H9 (cell line): ENCODE measurements at regions not wholly inside any gene's neighbourhood (a gene's known extent, or its start where the extent isn't known, plus 50 kb on each side); places are given as distances from the start of the nearest gene placed in this dataset.

Experiments
- DNase-seq: peaks from one replicate; pipeline ENCODE4 v3.0.0-alpha.2; 2017
- H2AFZ ChIP-seq: one replicate; pipeline ENCODE4 v1.6.1; 2013; ENCODE audit warnings: mild to moderate bottlenecking, low read length, control low read depth, moderate library complexity
- H2AK5ac ChIP-seq: 2 replicates; pipeline ENCODE4 v1.6.1; 2013; ENCODE audit warnings: low read length, control low read depth, mixed read lengths; ENCODE audit not compliant: insufficient read length
- H2BK120ac ChIP-seq: one replicate; pipeline ENCODE4 v1.6.1; 2013; ENCODE audit warnings: low read depth, mild to moderate bottlenecking, low read length, control low read depth, inconsistent platforms; ENCODE audit not compliant: poor library complexity, severe bottlenecking
- H2BK12ac ChIP-seq: 2 replicates; pipeline ENCODE4 v1.6.1; 2013; ENCODE audit warnings: low read length, control low read depth, mixed read lengths, low read depth; ENCODE audit not compliant: insufficient read length
- H2BK15ac ChIP-seq: 2 replicates; pipeline ENCODE4 v1.6.1; 2013; ENCODE audit warnings: low read depth, low read length, control low read depth
- H2BK20ac ChIP-seq: one replicate; pipeline ENCODE4 v1.6.1; 2013; ENCODE audit warnings: low read depth, mild to moderate bottlenecking, low read length, control low read depth, inconsistent platforms; ENCODE audit not compliant: poor library complexity, severe bottlenecking
- H2BK5ac ChIP-seq: 2 replicates; pipeline ENCODE4 v1.6.1; 2013; ENCODE audit warnings: low read length, control low read depth, mixed read lengths; ENCODE audit not compliant: insufficient read length
- H3K14ac ChIP-seq: 2 replicates; pipeline ENCODE4 v1.6.1; 2013; ENCODE audit warnings: low read length, control low read depth; ENCODE audit not compliant: insufficient read depth
- H3K18ac ChIP-seq: 2 replicates; pipeline ENCODE4 v1.6.1; 2013; ENCODE audit warnings: low read depth, mild to moderate bottlenecking, mixed read lengths, low read length, control low read depth; ENCODE audit not compliant: insufficient read length
- H3K23ac ChIP-seq: 2 replicates; pipeline ENCODE4 v1.6.1; 2013; ENCODE audit warnings: low read length, control low read depth, mixed read lengths, low read depth; ENCODE audit not compliant: insufficient read length
- H3K23me2 ChIP-seq: 2 replicates; pipeline ENCODE4 v1.6.1; 2013; ENCODE audit warnings: low read depth, mild to moderate bottlenecking, mixed read lengths, low read length, control low read depth; ENCODE audit not compliant: insufficient read length, poor library complexity, severe bottlenecking
- H3K27ac ChIP-seq: 2 replicates; pipeline ENCODE4 v1.5.1; 2013; ENCODE audit warnings: low read length, control low read depth, mixed read lengths, low read depth; ENCODE audit not compliant: insufficient read length
- H3K27me3 ChIP-seq: 2 replicates; pipeline ENCODE4 v1.6.1; 2013; ENCODE audit warnings: low read length, control low read depth, inconsistent platforms; ENCODE audit not compliant: insufficient read depth
- H3K4ac ChIP-seq: 2 replicates; pipeline ENCODE4 v1.6.1; 2013; ENCODE audit warnings: low read depth, mild to moderate bottlenecking, control low read depth, inconsistent platforms, low read length, moderate library complexity
- H3K4me1 ChIP-seq: 2 replicates; pipeline ENCODE4 v1.6.1; 2013; ENCODE audit warnings: low read length, control low read depth, inconsistent platforms; ENCODE audit not compliant: insufficient read depth
- H3K4me2 ChIP-seq: 2 replicates; pipeline ENCODE4 v1.6.1; 2013; ENCODE audit warnings: low read length, control low read depth, mixed read lengths; ENCODE audit not compliant: insufficient read length, insufficient read depth
- H3K56ac ChIP-seq: 2 replicates; pipeline ENCODE4 v1.6.1; 2013; ENCODE audit warnings: low read depth, mild to moderate bottlenecking, mixed read lengths, low read length, control low read depth; ENCODE audit not compliant: insufficient read length
- H3K79me1 ChIP-seq: 2 replicates; pipeline ENCODE4 v1.6.1; 2013; ENCODE audit warnings: low read depth, mild to moderate bottlenecking, moderate library complexity, low read length, control low read depth, inconsistent platforms; ENCODE audit not compliant: insufficient read depth, poor library complexity, severe bottlenecking
- H3K79me2 ChIP-seq: 2 replicates; pipeline ENCODE4 v1.6.1; 2013; ENCODE audit warnings: low read length, control low read depth, inconsistent platforms; ENCODE audit not compliant: insufficient read depth
- H3K9ac ChIP-seq: 2 replicates; pipeline ENCODE4 v1.6.1; 2013; ENCODE audit warnings: low read length, control low read depth, mixed read lengths; ENCODE audit not compliant: insufficient read length; ENCODE audit errors: extremely low read depth
- H3K9me3 ChIP-seq: one replicate; pipeline ENCODE4 v1.6.1; 2013; ENCODE audit warnings: low read depth, low read length, inconsistent platforms; ENCODE audit not compliant: control insufficient read depth
- H3T11ph ChIP-seq: one replicate; pipeline ENCODE4 v1.6.1; 2013; ENCODE audit warnings: mild to moderate bottlenecking, low read length, control low read depth, inconsistent platforms
- H4K20me1 ChIP-seq: one replicate; pipeline ENCODE4 v1.6.1; 2013; ENCODE audit not compliant: control insufficient read depth, insufficient read length, insufficient read depth
- H4K5ac ChIP-seq: 2 replicates; pipeline ENCODE4 v1.6.1; 2013; ENCODE audit warnings: low read depth, mild to moderate bottlenecking, mixed read lengths, low read length, control low read depth; ENCODE audit not compliant: insufficient read length
- H4K8ac ChIP-seq: replicated peaks from 2 replicates; pipeline ENCODE4 v1.6.1; 2013; ENCODE audit warnings: low read length, control low read depth, mixed read lengths, low read depth; ENCODE audit not compliant: insufficient read length
- H4K91ac ChIP-seq: 2 replicates; pipeline ENCODE4 v1.6.1; 2013; ENCODE audit warnings: low read depth, mild to moderate bottlenecking, moderate library complexity, mixed read lengths, low read length, control low read depth; ENCODE audit not compliant: insufficient read length
- H3K27ac Mint-ChIP-seq, 3 experiments: 2 replicates in 2 of 3; 3 replicates in 1 of 3; pipeline ENCODE4 v1.8.0; 2020 to 2021; ENCODE audit warnings: mixed read lengths in 3 of 3, mild to moderate bottlenecking in 1 of 3, moderate library complexity in 1 of 3
- H3K27me3 Mint-ChIP-seq: 2 replicates; pipeline ENCODE4 v1.8.0; 2021; ENCODE audit warnings: low read depth, mild to moderate bottlenecking, moderate library complexity, mixed read lengths
- H3K36me3 Mint-ChIP-seq, 3 experiments: 2 replicates in 2 of 3; 3 replicates in 1 of 3; pipeline ENCODE4 v1.8.0; 2020 to 2021; ENCODE audit warnings: low read depth in 3 of 3, mixed read lengths in 3 of 3; ENCODE audit not compliant: insufficient read depth in 1 of 3
- H3K4me1 Mint-ChIP-seq, 2 experiments: 2 replicates each; pipeline ENCODE4 v1.8.0; 2020; ENCODE audit warnings: mixed read lengths in 2 of 2
- H3K4me3 Mint-ChIP-seq, 2 experiments: 2 replicates in 1 of 2; 3 replicates in 1 of 2; pipeline ENCODE4 v1.8.0; 2020 to 2021; ENCODE audit warnings: mild to moderate bottlenecking in 2 of 2, mixed read lengths in 2 of 2, moderate library complexity in 1 of 2
- H3K9me3 Mint-ChIP-seq, 2 experiments: 2 replicates in 1 of 2; 3 replicates in 1 of 2; pipeline ENCODE4 v1.8.0; 2020; ENCODE audit warnings: mild to moderate bottlenecking in 2 of 2, mixed read lengths in 2 of 2, moderate library complexity in 1 of 2
- WGBS: extraction: QIAGEN DNeasy Blood & Tissue Kit; methylation state at CpG from one replicate; pipeline ENCODE4 v1.1.7; 2013; ENCODE audit warnings: missing lambda C conversion rate, low lambda C conversion rate, mixed read lengths; ENCODE audit not compliant: insufficient read length; ENCODE audit errors: extremely low coverage; 5-methylcytosine and 5-hydroxymethylcytosine counted together
- TF ChIP-seq, protein P1 (sequence below): fragments of 200-600 bp; sonication (generic); conservative IDR thresholded peaks from 3 replicates; pipeline ENCODE4 v1.8.0; 2021; ENCODE audit warnings: antibody characterized with exemption, mild to moderate bottlenecking

DNA sequence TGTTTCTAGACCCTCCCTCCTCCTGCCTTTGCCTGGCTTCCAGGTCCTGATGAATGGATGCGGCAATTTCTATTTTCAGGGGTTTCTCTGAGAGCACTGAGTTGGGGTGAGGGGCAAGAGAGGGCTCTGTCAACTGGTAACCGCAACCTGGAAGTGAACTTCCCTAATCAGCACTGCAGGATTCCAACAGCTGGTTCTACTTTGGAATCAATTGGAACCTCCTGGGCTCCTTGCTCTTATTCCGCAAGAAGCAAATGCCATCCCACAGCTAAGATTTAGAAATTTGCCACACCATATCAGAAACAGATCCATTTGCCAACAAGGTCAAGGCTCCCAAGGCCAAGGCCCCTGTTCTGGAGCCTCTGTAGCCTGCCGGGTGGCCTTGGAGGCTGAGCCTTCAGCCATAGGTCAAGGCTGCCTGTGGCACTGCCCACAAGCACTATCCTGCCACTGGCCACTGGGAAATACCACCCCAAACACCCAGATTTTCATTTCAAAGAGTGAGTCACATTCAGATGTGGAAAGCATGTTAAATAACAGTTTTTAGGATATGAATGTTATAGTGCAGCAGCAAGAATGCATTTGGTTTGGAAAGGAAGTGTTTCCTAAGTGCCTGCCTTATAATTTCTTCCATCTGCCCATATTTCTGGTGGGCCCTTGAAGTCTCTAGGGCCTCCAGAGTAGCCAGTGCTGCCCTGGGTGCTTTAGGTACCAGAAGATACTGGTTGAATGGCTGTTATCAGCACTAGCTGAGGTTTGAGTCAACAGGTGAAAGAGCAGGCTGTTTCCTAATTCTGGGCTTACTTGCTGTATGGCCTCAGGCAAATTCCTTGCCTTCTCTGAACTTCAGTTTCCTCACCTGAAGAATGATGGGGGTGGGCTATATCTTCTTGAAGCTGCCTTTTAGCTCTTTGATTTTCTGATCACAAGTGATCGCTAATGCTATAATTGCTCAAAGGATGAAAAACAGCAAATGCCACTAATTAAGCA, 56.3 kb upstream of the JUN start:
- H3K4me1 Mint-ChIP-seq = no peaks in the 10 kb centered on the region; a peak in 1 of 4 replicates
- no peak overlapping the region for H3K27ac Mint-ChIP-seq
- no peak overlapping the region for H3K27ac ChIP-seq

More for the DNA sequence above, 56.3 kb upstream of the JUN start:
- no peak overlapping the region for H2BK15ac ChIP-seq
- Mint-ChIP-seq H3K4me3 (no peak overlapping the region), H3K9me3 (no peaks in the 10 kb centered on the region), H3K27me3 (no peaks in the 10 kb centered on the region; the same call in 1 of the 2 replicates), H3K36me3 (no peaks in the 10 kb centered on the region)
- no peaks in the 10 kb centered on the region for H3K9me3 ChIP-seq
- H3T11ph ChIP-seq = no peak overlapping the region
- H2AFZ ChIP-seq = no peak overlapping the region
- no peak for DNase-seq
- no peak overlapping the region for H3K18ac ChIP-seq
- H3K79me1 ChIP-seq = no peaks in the 10 kb centered on the region
- H4K20me1 ChIP-seq = no peaks in the 10 kb centered on the region
- H3K9ac ChIP-seq = no peak overlapping the region
- no peak overlapping the region for H3K14ac ChIP-seq
- no peak overlapping the region for H3K23ac ChIP-seq
- TF ChIP-seq, protein P1, sequence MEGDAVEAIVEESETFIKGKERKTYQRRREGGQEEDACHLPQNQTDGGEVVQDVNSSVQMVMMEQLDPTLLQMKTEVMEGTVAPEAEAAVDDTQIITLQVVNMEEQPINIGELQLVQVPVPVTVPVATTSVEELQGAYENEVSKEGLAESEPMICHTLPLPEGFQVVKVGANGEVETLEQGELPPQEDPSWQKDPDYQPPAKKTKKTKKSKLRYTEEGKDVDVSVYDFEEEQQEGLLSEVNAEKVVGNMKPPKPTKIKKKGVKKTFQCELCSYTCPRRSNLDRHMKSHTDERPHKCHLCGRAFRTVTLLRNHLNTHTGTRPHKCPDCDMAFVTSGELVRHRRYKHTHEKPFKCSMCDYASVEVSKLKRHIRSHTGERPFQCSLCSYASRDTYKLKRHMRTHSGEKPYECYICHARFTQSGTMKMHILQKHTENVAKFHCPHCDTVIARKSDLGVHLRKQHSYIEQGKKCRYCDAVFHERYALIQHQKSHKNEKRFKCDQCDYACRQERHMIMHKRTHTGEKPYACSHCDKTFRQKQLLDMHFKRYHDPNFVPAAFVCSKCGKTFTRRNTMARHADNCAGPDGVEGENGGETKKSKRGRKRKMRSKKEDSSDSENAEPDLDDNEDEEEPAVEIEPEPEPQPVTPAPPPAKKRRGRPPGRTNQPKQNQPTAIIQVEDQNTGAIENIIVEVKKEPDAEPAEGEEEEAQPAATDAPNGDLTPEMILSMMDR = no peak
- WGBS = no CpG with 5 or more reads among the region's 5 CpGs
- no peak overlapping the region for H3K4me2 ChIP-seq
- no peak overlapping the region for H2BK20ac ChIP-seq
- no peak overlapping the region for H4K91ac ChIP-seq
- H2BK5ac ChIP-seq = no peak overlapping the region
- H3K27me3 ChIP-seq = no peaks in the 10 kb centered on the region
- no peaks in the 10 kb centered on the region for H3K4me1 ChIP-seq
- no peaks in the 10 kb centered on the region for H3K23me2 ChIP-seq
- H3K56ac ChIP-seq = no peak overlapping the region
- H2AK5ac ChIP-seq = no peak overlapping the region
- no peaks in the 10 kb centered on the region for H3K79me2 ChIP-seq
- H2BK120ac ChIP-seq = no peak overlapping the region
- H4K5ac ChIP-seq = no peak overlapping the region
- no peak overlapping the region for H4K8ac ChIP-seq
- H2BK12ac ChIP-seq = no peak overlapping the region
- no peak overlapping the region for H3K4ac ChIP-seq
